ES-I3 (cell line): ENCODE measurements at regions not wholly inside any gene's neighbourhood (a gene's known extent, or its start where the extent isn't known, plus 50 kb on each side); places are given as distances from the start of the nearest gene placed in this dataset.

ENCODE experiments used
- H3K36me3 ChIP-seq: 2 replicates; pipeline ENCODE4 v1.6.1; 2013; ENCODE audit warnings: mild to moderate bottlenecking, low read length, control low read depth, moderate library complexity; ENCODE audit not compliant: insufficient read depth
- H3K4me1 ChIP-seq: 2 replicates; pipeline ENCODE4 v1.6.1; 2013; ENCODE audit warnings: mild to moderate bottlenecking, control low read depth, low read length; ENCODE audit not compliant: insufficient read depth
- H3K9ac ChIP-seq: 2 replicates; pipeline ENCODE4 v1.6.1; 2013; ENCODE audit warnings: low read depth, mild to moderate bottlenecking, low read length, moderate library complexity
- H3K9me3 ChIP-seq: 2 replicates; pipeline ENCODE4 v1.6.1; 2013; ENCODE audit warnings: mild to moderate bottlenecking, low read length, moderate library complexity; ENCODE audit not compliant: control insufficient read depth, insufficient read depth

DNA sequence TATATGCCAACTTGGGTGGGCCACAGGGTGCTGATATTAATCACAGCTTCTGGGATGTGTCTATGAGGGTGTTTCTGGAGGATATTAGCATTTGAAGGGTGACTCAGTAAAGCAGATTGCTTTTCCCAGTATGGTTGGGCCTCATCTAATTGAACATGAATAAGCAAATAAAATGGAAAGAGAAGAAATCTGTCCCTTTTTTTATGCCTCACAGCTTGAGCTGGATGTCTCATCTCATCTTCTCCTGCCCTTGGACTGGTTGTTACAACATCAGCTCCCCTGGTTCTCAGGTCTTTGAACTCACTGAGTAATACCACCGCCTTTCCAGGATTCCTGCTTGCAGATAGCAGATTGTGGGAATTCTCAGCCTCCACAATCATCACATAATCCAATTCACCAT lies 1149.2 kb downstream of the PCDH18 start:
- H3K9me3 ChIP-seq, result no peaks in the 10 kb centered on the region
- H3K9ac ChIP-seq, result no peak overlapping the region
- no peaks in the 10 kb centered on the region for H3K4me1 ChIP-seq
- no peaks in the 10 kb centered on the region for H3K36me3 ChIP-seq

- Histone ChIP-seq H3K9ac (no peak overlapping the region), H3K4me1 (no peaks in the 10 kb centered on the region), H3K9me3 (no peaks in the 10 kb centered on the region), H3K36me3 (no peaks in the 10 kb centered on the region)
These were observed 1161.1 kb downstream of the PCDH18 start for GRCh38 chr4:136371231-136371630.

DNA sequence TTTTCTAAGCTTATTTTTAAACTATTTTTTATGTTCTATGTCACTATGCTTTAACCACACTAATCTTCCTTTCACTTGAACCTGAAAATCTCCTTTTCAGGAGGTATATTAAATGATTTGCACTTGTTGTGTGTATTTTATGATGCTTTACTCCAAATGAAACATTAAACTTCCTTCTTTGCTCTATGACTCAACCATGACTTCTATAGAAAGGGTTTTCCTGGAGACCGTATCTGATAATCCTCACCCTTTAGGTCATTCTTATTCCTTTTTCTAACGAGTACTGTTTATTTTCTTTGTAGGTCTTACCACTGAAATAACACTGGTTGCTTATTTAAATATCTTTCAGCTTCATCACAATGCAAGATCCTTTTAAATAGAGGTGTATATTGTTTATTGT lies 1163.2 kb downstream of the PCDH18 start:
- Histone ChIP-seq H3K4me1 (no peaks in the 10 kb centered on the region), H3K9me3 (no peaks in the 10 kb centered on the region), H3K36me3 (no peaks in the 10 kb centered on the region), H3K9ac (no peak overlapping the region)

- H3K4me1 ChIP-seq, result no peaks in the 10 kb centered on the region
- no peak overlapping the region for H3K9ac ChIP-seq
- no peaks in the 10 kb centered on the region; the same call in 1 of the 2 replicates for H3K9me3 ChIP-seq
- H3K36me3 ChIP-seq, result no peaks in the 10 kb centered on the region
These were observed 1174.7 kb downstream of the PCDH18 start for GRCh38 chr4:136357556-136357955.

DNA sequence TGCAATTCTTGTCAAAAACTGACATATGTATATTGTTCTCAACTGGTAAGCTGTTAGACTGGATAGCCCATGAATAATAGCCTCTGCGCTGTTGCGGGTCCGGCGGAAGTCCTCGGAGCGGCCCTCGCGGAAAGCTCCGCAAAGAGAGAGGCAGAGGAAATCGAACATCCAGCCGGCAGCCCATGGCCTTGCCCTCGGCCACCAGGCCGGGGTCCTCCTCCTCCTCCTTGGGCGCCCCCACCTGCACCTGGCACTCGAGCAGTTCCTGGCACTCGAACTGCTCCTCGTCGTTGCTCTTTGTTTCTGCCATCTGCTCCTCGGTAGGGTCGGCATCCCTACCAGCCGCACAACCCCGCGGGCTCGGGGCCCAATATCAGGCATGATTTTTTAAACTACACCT lies 1176.3 kb downstream of the PCDH18 start:
- no peaks in the 10 kb centered on the region for H3K9me3 ChIP-seq
- H3K36me3 ChIP-seq, result no peaks in the 10 kb centered on the region
- no peaks in the 10 kb centered on the region for H3K4me1 ChIP-seq
- no peak overlapping the region for H3K9ac ChIP-seq

DNA sequence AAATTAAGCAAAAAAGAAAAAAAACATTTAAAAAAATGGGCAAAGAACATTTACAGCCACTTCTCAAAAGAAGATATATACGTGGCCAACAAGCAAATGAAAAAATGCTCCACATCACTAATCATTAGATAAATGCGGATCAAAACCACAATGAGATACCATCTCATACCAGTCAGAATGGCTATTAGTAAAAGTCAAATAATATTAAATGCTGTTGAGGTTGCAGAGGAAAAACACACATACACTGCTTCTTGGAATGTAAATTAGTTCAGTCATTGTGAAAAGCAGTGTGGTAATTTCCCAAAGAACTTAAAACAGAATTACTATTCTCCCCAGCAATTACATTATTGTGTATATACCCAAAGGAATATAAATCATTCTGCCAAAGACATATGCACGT lies 1189.0 kb downstream of the PCDH18 start:
- Histone ChIP-seq H3K9me3 (no peaks in the 10 kb centered on the region), H3K4me1 (no peaks in the 10 kb centered on the region), H3K36me3 (no peaks in the 10 kb centered on the region), H3K9ac (no peak overlapping the region)

DNA sequence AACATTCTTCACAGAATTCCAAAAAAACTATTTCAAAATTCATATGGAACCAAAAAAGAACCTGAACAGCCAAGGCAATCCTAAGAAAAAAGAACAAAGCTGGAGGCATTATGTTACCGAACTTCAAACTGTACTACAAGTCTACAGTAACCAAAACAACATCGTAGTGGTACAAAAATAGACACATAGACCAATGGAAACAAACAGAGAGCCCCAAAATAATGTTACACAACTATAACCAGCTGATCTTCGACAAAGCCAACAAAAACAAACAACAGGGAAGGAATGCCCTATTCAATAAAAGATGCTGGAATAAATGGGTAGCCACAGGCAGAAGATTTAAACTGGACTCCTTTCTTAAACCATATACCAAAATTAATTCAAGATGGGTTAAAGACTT lies 1189.6 kb downstream of the PCDH18 start:
- H3K9ac ChIP-seq, result no peak overlapping the region
- no peaks in the 10 kb centered on the region for H3K36me3 ChIP-seq
- no peaks in the 10 kb centered on the region for H3K4me1 ChIP-seq
- H3K9me3 ChIP-seq, result no peaks in the 10 kb centered on the region

GRCh38 chr4:136337216-136337615 lies 1195.1 kb downstream of the PCDH18 start:
- Histone ChIP-seq H3K9ac (no peak overlapping the region), H3K9me3 (no peaks in the 10 kb centered on the region), H3K4me1 (no peaks in the 10 kb centered on the region), H3K36me3 (no peaks in the 10 kb centered on the region)

DNA sequence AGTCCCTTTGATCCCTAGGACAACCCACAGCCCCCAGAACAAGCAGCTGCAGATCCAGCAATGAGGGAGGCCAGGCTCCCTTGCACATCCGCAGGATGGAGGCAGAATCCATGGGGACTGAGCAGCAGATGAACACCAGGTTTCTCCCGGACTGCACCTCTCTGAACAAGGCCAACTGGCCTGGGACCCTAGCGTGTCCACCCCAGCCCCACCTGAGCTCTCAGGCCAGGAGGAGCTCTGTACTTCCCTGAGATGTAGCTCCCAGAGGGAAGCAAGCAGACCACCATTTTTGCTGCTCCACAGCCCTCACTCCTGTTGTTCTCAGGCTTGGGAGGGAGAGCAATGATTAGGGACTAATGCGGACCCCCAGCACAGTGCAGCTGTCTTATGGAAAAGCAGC lies 1195.8 kb downstream of the PCDH18 start:
- Histone ChIP-seq H3K9ac (no peak overlapping the region), H3K4me1 (no peaks in the 10 kb centered on the region), H3K36me3 (no peaks in the 10 kb centered on the region), H3K9me3 (no peaks in the 10 kb centered on the region)

GRCh38 chr4:136329042-136329662 lies 1203.1 kb downstream of the PCDH18 start:
- no peaks in the 10 kb centered on the region for H3K36me3 ChIP-seq
- no peaks in the 10 kb centered on the region for H3K4me1 ChIP-seq

DNA sequence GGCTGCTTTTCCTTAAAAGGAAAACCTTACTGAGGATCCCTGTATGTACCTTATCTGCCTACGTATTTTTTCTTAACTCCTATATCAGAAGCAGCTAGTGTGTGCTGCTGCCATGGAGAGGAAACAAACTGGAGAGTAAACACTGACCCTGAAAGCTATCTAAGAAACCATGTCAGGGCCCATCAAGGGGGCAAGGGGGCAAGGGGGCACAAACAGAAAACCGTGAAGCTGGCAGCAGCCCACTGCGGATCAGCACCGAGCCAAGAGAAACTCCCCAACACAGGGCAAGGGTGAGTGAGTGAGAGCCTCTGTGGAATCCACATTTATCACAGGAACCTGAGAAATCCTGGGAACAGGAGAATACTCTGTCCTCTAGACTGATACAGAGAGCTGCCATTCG lies 1204.2 kb downstream of the PCDH18 start:
- H3K9me3 ChIP-seq, result no peaks in the 10 kb centered on the region
- no peaks in the 10 kb centered on the region for H3K36me3 ChIP-seq
- H3K9ac ChIP-seq, result no peak overlapping the region
- no peaks in the 10 kb centered on the region for H3K4me1 ChIP-seq

More at GRCh38 chr4:136329042-136329662, 1203.1 kb downstream of the PCDH18 start:
- H3K9me3 ChIP-seq, result no peaks in the 10 kb centered on the region
- no peak overlapping the region for H3K9ac ChIP-seq

- H3K4me1 ChIP-seq, result peaks cover 18% of the 10 kb centered on the region
- H3K36me3 ChIP-seq, result no peaks in the 10 kb centered on the region
- no peak overlapping the region for H3K9ac ChIP-seq
- H3K9me3 ChIP-seq, result no peaks in the 10 kb centered on the region
These were observed 1211.9 kb downstream of the PCDH18 start for GRCh38 chr4:136320465-136320813.

DNA sequence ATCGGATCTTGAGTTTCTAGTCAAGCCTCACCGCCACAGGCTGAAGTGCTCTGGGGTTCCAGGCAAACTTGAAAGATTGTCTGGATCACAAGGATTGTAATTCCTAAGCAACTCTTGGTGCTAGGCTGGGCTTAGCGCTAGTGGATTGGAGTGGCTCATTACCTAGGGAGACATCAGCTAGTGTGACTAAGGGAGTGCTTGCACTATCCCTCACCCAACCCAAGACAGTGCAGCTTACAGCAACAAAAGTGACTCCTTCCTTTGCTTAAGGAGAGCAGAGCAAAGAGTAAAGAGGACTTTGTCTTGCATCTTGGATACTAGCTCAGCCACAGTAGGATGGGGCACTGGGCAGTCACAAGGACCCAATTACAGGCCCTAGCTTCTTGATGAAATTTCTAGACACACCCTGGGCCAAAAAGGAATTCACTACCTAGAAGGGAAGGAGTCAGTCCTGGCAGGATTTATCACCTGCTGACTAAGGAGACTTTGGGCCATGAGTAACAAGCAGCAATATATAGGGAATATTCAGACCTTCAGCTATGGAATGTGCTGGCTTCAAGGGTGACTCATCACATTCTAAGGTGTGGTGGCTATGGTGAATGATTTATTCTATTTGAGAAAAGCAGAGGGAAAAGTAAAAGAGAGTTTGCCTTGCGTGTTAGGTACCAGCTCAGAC lies 1212.4 kb downstream of the PCDH18 start:
- peaks cover 18% of the 10 kb centered on the region for H3K4me1 ChIP-seq
- no peak overlapping the region for H3K9ac ChIP-seq
- no peaks in the 10 kb centered on the region for H3K36me3 ChIP-seq
- no peaks in the 10 kb centered on the region for H3K9me3 ChIP-seq

DNA sequence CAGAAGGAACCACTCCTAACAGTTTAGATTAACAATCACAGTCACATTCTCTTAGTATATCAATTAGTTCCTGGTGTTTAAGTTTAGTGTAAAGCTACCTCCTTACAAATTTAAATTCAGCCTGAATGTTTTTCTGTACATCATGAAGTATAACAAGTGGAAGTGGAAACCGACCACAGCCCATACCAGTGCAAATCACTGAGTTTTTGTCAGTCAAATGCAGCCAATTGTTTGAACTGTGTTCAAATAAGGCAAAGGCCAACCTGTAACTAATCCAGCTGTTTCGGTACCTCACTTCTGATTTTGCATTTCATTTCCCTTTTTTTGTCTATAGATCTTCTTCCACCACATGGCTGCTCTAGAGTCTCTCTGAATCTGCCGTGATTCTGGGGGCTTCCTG lies 1215.3 kb downstream of the PCDH18 start:
- no peaks in the 10 kb centered on the region for H3K9me3 ChIP-seq
- H3K9ac ChIP-seq, result no peak overlapping the region
- H3K36me3 ChIP-seq, result no peaks in the 10 kb centered on the region
- H3K4me1 ChIP-seq, result peaks cover 18% of the 10 kb centered on the region

DNA sequence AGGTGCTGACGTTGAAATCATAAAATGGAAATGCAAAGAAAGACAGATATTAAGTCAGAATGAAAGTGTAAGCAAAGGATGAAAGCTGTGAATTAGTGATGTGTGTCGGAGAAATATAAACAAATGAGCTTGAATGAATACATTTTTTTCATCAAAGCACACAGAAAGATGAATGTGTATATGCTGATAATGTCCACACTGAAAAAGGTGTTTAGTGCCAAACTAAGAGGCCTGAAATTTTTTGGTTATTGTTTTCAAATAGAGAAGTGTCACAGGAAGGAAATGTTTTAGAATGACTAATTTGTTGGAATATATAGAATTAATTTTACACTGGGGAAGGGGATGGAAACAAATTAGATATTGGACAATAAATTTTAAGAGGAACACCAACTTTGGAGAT lies 1217.6 kb downstream of the PCDH18 start:
- Histone ChIP-seq H3K4me1 (peaks cover 15% of the 10 kb centered on the region), H3K9me3 (no peaks in the 10 kb centered on the region), H3K9ac (no peak overlapping the region), H3K36me3 (no peaks in the 10 kb centered on the region)
